ENCODE measurements at regions not wholly inside any gene's neighbourhood (a gene's known extent, or its start where the extent isn't known, plus 50 kb on each side); places are given as distances from the start of the nearest gene placed in this dataset.

GRCh38 chr6:81003894-81004293 is 748.6 kb downstream of the TENT5A start:
- TF ChIP-seq EZH2phosphoT487 (IDR thresholded peaks at IDR 0.05; ENCODE audit: borderline replicate concordance, low read depth, low read length) (no peak), CTCF (conservative IDR thresholded peaks at IDR 0.05; ENCODE audit: low read length) (no peak)
